Activated naive CD4-positive, alpha-beta T cell treated with anti-CD3 and anti-CD28 coated beads, Interleukin-2, amount 50 U/mL, for 16 hours (primary cell): ENCODE measurements at regions not wholly inside any gene's neighbourhood (a gene's known extent, or its start where the extent isn't known, plus 50 kb on each side); places are given as distances from the start of the nearest gene placed in this dataset.

Experiments used
- DNase-seq: peaks from one replicate; pipeline ENCODE4 v3.0.0-alpha.2; 2020

DNA sequence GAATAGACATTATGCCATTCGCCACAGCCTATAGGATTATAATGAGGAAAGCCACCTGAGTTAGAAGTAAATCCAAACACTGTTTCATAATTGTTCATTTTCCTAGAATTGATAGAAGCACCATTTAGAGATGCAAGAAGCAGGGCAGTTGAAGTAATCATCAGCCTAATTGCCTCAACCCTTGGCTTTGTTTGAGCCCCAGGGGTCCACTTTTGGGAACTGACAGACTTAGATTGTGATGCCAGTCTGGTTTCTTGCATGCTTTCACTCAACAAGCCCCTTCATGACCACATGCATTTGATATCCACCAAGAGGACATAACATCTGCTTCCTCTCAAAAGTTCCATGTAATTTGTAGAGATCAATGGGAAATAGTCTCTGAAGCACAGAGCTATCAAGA is 97.2 kb upstream of the COL8A1 start:
- no peak for DNase-seq

DNA sequence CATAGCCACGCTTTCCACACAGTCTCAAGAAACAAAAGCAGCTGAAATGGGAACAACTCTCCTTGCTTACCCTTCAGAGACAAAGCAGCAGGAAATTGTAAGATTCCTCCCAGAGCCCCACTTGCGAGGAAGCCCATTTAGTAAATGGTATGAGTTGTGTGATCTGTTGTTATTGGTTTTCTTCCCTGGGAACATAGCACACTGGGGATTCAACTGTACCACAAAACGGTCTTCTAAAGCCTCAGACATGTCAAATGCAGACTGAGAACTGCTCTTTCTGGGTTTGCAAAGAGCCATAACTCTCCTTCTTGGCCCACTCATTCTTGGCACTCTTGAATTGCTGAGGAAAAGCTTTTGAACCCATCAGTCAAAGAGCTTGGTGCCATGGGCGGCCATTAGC is 101.0 kb upstream of the COL8A1 start:
- DNase-seq = no peak

GRCh38 chr3:99536555-99537314 is 101.7 kb upstream of the COL8A1 start:
- DNase-seq = no peak

GRCh38 chr3:99534951-99535704 is 103.3 kb upstream of the COL8A1 start:
- DNase-seq = no peak

GRCh38 chr3:99532246-99532645 is 106.1 kb upstream of the COL8A1 start:
- no peak for DNase-seq

DNA sequence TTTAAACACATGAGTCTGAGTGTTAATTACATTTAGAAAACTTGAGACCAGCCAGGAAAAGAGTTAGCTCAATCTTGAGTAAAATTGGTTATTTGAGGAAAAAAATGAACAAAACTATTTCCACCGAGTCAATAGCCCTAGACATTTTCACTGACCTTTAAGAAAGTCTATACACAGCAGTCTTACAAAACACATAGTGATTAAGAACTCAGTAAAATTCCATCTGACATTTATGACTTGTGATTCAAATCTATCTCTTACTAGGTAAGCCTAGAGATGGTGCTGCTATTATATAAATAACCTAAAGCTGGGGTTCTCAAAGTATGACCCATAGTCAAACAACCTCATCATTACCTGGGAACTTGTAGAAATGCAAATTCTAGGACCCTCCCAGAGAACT is 109.1 kb upstream of the COL8A1 start:
- DNase-seq = no peak

DNA sequence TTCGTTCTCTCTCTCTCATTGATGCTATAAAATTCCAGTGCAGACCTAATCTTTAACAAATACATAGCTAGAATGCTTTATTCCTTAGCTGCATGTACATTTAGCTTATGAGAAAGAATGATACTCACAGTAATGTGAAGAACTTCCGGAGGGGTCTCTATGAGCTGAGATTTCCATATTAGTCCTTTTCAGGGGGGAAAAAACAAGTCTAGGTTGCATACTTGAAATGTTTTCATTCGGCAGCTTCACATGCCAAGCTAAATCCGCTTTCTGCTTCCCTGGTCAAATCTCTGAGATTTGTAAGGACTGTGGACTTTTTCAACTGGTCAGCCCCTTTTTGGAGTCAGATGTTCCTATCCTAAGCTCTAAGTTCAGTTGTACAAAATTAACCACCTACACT is 111.5 kb upstream of the COL8A1 start:
- no peak for DNase-seq

- DNase-seq = no peak
Observed at GRCh38 chr3:99524559-99524958, 113.8 kb upstream of the COL8A1 start.

DNA sequence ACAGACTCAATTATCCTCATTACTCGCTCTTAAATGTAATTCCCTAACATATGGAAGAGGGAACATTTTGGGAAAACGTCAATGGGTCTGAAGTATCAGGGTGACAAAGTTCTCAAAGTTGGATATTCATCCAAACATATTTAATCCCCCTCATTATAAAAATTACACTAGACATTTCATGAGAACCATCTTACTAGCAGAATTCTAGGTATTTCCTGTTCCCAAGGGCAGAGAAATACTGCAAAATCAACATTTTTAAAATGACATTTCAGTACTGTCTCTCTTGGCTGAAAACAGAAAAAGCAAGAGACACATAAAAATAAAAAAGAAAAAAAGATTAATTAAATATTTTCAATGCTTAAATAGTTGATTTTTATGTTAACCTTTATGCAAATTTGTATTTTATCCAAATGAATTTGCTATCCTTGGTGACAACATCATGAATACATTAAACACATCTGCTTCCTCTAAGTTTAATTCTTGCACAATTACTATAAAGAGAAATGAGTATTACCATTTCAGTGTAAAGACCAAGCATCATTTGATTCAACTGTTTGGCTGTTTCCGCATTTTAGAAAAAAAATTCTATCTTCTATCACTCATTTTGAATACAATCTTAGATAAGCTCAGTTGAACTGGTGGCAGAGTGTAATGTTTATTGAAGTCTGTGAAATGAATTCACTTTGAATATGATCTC is 114.8 kb upstream of the COL8A1 start:
- no peak for DNase-seq

DNA sequence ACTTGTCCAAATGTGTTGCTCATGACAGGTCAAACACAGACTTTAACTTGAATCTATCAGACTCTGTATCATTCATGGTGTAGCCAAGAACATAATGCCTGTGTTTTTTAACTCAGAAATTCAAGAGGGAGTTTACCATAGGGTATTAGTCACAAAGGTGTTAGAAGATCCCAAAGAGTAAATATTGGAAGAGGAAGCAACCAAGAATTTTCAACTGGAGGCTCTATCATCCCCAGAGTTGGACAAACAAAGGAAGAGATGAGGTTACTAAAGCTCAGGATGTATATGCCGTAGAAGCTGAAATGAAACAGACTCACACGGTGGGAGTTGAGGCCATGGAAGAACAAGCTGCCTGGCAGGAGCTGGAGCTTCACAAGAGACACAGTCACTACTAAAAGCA is 116.2 kb upstream of the COL8A1 start:
- no peak for DNase-seq

- no peak for DNase-seq
Observed at GRCh38 chr3:99521551-99521950, 116.8 kb upstream of the COL8A1 start.

GRCh38 chr3:99520513-99520912 is 117.9 kb upstream of the COL8A1 start:
- DNase-seq = no peak

GRCh38 chr3:99516936-99517335 is 121.5 kb upstream of the COL8A1 start:
- DNase-seq = no peak

DNA sequence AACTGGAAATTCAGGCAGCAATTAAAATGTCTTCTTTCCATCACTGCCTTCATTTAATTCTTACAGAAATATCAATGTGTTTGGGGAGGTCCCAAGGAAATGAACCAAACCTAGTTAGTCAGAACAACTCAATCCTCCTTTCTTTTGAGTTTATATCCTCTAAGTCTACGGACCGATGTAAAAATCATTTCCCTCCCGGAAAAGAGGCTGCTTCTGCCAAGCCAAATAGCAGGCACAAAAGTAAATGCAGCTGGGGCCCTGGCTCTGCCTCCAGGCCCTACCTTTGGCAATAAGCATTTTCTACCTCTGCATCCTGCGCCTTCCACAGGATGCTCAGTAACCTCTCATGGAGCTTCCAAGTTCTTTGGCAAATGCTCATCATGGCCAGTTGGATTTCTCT is 122.5 kb upstream of the COL8A1 start:
- no peak for DNase-seq

DNA sequence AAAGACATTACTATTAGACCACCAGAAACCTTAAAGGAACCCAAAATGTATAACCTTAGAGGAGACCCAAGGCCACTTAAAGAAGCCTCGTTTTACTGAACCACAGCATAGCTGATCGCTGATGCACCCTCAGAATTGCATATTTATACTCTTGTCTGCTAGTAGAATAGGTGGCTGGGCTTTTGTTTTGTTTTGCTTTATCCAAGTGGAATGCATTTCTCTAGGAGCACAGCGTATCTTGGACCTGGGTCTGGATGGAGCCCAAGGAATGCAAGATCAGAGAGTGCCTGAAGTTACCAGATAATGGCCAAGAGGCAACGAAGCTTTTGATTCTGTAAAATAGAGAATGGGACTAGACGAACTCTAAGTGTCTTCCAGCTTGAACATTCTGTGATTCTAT is 129.2 kb upstream of the COL8A1 start:
- DNase-seq = no peak

GRCh38 chr3:99508191-99508590 is 130.2 kb upstream of the COL8A1 start:
- no peak for DNase-seq

DNA sequence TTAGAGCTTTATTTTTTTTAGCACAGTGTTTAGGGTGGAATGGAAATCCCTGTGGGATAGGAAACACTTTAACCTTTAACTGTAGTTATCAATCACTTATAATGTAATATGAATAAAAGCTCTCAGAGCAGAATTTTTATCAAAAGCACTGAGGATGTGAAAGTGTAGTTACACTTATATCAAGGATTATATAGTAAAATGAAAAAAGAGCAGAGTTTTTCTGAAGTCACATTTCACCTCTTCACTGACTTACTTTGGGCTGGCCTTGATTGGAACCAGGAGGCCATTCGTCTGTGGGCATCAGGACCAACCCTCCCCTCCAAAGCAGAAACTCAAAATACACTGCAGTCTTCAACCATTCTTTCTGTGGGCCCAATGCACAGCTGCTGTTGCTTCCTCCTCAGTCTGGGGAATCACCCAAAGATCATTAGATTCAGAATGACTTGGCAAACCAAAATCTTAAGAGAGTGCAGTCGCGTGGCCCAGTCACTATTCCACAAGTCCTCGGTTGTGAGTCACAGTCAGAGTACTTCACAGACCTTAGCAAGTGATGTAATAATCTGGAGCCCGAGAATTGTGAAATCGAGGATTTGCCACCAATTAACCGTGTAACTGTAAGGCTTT is 132.6 kb upstream of the COL8A1 start:
- DNase-seq = no peak

DNA sequence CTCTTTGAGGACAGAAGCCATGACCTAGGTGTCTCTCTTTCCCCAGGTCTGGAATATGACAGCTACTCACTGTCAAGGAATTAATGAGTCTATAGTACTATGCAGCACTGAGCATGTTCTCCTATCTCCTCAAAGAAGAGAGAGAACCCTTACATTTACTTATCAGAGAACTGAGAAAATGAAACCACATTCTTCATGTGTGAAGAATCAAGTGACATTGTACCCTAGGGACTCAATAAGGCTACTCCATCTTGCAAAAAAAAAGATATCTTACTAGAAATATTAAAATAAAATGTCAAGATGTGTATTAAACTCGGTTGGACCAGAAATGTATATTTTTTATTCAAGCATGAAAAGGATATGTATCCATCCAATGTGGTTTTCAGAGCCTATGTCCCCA is 133.2 kb upstream of the COL8A1 start:
- DNase-seq = no peak

GRCh38 chr3:99504258-99504657 is 134.1 kb upstream of the COL8A1 start:
- no peak for DNase-seq

GRCh38 chr3:99503350-99503749 is 135.0 kb upstream of the COL8A1 start:
- DNase-seq = no peak

DNA sequence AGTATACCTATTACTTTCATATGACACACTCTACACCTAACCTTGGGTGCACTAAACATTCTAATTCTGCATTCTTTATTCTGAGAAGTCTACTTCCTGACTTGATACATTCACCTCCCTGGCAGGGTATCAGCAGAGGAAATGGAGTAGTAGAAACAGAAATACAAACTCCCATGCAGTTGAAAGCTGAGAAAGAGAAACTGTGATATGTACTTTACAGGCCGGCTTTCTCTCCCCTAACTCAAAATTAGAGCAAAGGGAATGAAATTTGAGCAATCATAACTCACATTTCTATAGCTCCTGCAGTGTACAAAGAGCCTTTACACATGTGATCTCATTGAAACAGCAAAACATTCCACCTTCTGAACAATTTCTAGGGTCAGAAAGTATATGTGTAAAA is 135.5 kb upstream of the COL8A1 start:
- DNase-seq = no peak

- no peak for DNase-seq
Observed at GRCh38 chr3:99500485-99500884, 137.9 kb upstream of the COL8A1 start.
